OCI-M2 (cell line): ENCODE measurements at regions not wholly inside any gene's neighbourhood (a gene's known extent, or its start where the extent isn't known, plus 50 kb on each side); places are given as distances from the start of the nearest gene placed in this dataset.

Experiments used
- DNase-seq: peaks from one replicate; lab custom pipeline; 2025; ENCODE audit not compliant: unreplicated experiment; lab: John Stamatoyannopoulos, UW

DNA sequence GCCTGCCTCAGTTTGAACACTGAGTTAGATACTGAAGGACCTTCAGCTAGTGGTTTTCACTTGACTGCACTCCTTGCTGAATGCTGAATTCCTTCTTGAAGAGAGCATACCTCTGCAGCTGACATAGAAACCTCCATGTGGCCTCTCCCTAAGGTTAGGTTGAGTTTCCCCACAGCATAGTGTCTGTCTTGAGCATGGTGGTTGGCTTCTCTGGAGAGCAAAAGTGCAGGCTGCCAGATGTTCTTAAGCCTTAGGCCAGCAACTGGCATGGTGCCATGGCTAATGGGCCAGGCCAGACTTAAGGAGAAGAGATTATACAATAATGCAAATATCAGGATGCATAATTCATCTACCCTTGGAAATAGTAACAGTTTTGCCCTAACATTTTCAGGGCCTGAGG lies 545.6 kb upstream of the ZNF385D start:
- no peak for DNase-seq

DNA sequence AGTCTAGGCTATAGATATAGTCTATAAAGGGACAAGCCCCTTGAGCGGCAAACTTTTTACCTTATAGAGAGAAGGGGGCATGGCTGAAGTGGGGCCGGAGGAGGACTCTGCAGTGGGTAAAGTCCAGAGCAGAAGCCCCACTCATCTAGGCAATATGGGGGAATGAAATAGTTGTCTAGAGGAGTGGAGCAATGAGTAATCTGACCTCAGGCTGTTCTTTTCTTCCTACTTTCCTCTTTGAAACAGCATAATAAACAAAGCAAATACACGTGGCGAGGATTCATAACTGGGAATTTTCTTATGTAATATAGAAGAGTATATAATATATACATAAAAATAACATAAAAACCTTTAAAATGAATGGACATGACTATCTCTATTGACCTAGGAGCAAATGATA lies 546.4 kb upstream of the ZNF385D start:
- no peak for DNase-seq

DNA sequence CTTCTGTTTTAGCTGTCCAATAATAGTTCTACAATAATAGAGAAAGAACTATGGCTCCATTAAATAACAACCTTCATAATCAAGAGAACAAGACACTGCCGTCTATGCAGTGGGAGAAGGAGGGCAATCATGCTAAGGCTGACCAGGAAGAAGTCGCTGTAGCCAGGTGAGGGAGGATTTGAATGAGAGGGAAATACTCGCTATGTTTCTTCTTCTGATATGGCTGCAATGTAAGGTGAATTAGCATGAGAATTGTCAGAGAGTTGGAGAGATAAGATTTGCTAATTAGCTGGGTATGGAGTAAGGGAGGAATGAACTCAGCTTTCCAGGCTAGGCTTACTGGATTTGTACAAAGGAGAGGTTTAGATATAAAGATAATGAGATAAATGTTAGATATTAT lies 555.4 kb upstream of the ZNF385D start:
- no peak for DNase-seq

DNA sequence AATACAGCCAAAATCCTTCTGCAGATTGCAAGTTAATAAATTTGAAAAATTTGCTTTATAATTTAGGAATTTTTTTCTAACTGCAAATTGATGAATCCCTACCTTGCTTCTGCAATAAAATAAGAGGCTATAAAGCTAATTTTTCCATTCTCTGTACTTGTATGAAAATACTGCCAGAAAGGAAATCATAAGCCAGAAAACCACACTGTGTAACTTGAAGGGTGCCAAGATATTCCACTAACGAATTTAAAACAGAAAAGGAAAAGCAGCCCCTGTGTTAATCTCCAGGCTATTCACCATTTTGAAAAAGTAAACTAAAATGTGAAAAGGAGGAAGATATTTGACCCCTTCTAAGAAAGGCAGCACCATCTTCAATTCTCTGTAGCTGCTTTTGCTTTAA lies 557.9 kb upstream of the ZNF385D start:
- DNase-seq, result no peak

DNA sequence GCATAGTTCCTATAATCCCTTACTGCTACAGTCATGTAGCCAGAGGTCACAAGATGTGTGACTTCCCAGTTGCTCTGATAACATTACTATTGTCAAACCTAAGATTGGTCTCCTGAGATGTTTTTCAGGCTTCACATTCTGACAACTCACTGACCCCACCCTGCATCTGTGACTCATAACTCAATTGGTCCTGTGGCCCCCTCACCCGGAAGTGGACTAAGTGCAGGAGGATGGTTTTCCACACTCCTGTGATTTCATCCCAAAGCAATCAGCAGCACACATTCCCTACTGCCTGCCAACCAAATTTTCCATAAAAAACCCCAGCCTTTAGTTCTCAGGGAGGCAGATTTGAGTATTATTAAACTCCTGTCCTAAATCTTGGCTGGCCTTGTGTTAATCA lies 564.9 kb upstream of the ZNF385D start:
- DNase-seq, result no peak

DNA sequence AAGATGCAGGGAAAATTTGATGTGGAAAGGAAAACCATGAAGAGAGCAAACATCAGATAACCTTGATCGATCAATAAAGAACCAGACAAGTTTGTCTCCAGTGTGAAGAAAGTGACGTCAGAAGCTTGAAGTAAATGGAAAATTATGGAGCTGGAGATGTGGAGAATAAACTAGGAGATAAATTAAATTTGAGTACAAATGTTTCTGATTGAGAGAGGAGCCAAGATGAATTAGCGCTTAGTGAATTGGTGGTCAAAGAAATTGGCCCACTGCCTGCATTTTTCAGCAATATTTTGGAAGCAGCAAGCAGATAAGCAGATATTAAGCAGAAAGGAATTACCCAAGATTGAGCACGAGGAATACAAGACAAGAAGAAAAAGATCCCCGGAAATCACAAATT lies 567.3 kb upstream of the ZNF385D start:
- no peak for DNase-seq

DNA sequence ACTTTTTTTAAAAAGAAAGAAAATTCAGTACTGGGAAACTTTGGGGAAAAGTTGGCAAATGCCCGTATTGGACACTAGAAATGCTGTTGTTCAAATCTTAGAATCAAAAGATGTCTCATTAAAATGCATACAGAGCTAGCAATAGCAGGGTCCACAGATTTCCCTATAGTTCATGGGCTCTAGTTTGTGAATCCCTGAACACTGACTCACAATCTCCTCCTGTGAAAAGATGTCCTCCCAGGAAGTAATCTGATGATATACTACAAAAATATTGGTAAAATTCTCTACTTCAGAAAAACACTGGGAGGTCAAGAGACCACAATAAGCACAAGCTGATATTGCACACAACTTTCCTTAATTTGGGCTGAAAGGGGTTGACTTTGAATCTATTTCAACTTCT lies 568.4 kb upstream of the ZNF385D start:
- DNase-seq, result no peak

DNA sequence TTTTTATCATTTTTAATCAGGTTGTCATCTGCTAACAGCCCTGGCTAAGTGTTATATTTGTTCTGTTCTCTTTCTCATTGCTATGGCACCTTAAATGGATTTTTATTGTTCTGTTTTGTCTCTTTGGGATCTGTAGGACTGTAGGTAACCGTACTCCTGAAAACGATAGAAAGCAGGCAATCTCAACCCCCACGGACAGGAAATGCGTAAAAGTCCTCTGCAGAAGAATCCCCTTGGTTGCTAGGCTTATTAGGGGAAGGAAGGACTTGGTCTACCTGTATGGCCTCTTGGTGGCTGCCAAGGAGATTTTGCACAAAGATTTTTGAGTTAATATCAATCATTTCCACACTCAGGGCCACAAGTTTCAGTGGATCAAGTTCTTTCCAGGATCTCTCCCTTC lies 571.9 kb upstream of the ZNF385D start:
- no peak for DNase-seq

DNA sequence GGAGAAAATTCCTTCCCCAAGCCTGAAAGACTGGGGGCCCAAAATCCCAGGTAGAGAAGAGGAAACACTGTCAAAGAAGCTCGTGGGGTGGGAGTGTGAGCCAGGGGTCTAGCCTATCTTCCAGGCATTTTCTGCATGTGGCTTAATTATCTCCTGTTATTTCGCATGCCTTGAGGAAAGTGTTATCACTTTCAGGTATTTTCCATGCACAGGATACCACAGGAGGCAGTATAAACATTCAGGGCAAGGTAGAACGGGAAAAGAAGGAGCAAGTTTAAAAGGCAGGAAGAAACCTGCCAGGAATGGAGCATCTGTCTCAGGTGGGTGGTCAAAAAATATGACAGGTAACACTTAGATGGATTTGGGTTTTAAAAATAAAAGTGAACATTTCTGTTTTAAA lies 575.3 kb upstream of the ZNF385D start:
- DNase-seq, result no peak

DNA sequence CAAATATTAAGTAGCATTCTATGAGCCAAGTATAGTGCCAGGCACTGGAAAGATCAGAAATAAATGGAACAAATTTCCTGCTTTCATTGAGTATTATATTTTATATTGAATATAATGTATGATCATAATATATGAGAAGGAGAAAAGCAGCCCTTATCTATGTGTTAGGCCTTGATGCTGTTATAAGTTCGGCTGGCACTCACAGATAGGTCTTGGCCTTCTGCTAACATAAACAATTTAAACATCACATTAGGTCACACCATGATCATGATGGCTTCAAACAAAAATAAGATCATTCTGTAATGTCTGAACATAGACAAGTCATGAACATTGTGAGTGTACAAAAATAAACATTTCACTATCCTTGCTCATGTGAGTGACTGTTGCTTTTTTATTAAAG lies 584.0 kb upstream of the ZNF385D start:
- DNase-seq, result no peak

DNA sequence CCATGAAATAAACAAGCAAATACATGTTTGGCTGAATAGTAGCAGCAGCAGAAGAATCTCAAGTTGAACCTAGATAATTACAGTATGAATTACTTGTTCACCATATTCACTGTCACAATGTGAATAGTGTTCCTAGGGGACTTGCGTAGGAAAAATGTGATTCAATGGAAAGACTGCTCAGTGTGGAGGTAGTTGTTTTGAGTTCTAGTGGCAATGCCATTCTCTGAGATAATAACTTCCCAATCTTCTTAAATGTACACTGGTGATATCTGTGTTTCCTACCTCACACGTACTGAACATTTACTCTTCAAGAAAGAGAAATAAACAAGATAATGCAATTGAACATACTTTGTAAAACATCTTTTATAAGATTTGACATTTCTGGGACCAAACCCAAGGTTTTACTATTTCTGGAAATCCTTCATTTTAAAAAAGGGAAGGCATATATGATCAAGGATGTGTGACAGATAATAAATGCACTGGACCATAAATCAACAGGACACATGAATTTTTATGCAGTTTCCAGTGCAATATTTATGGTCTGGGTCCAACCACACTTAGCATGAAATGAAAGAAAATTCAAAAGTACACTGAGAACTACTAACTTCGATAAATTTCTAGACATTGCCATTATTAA lies 598.3 kb upstream of the ZNF385D start:
- DNase-seq, result no peak

DNA sequence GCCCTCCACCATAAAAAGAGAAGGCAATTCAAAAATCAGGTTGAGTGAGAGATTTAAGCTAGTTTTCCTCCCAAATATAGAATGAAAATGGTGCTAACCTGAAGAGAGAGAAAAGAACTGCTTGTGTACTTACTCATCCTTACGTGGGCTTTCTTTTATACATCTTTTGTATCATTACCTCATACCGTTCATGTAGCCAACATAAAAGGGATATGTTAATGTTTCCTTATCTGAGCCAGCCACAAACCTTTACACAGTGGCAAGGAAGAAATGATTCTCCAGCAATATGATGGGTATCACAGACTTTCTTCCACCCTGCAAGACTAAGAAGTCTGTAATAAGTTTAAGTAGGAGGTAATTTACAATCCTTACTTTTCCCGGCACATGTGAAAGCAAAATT lies 600.8 kb upstream of the ZNF385D start:
- no peak for DNase-seq

DNA sequence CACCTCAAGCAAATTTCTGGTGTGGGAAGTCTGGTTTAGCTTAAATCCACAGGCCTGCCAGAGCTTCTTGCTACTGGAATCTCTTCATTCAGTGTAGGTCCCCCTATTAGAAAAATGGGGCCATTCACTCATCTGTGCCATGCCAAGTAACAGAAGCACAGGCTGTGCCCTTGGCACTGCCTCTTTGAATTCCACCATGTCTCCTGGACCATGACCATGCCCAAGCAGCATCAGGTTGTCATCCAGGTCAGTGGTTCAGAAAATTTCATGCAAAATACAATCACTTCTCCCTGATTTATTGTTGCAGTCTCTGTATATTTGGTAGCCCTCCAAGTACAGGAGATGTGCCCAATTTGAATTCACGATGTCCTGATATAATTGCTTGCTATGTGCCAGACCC lies 602.1 kb upstream of the ZNF385D start:
- no peak for DNase-seq

DNA sequence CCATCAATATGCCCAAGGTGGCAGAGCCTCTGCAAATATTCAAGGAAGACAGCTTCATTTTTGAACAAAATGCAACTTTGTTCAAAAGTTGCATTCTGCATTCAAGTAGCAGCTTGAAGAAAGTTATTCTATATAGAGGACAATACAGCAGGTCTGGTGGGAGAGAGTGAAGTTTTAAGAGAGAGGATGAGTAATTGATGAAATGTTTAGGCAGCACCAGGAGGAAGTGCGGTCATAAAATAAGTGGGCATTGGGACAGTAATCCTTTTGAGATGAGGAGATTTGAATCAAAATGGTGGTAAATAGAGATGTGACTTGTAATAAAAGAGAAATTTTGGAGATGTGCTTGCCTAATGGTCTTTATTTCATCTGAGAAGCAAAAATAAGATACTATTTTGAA lies 607.3 kb upstream of the ZNF385D start:
- DNase-seq, result no peak

DNA sequence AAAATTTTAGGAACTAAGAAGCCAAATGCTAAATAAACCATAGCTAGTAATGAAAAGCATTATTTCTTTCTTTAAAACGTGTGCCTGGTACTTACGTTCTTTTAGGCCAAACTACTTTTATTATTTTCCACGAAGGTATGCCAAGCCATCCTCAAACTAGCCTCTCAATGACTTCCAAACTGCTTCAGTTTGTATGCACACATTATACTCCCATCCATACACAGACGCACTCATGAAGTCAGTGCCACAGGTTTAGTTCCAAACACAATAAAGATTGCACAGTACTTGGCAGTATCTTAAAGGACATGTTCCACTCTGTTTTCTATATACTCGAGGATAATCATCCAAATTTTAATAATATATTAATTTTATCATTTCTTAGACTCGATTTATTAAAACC lies 609.2 kb upstream of the ZNF385D start:
- no peak for DNase-seq

DNA sequence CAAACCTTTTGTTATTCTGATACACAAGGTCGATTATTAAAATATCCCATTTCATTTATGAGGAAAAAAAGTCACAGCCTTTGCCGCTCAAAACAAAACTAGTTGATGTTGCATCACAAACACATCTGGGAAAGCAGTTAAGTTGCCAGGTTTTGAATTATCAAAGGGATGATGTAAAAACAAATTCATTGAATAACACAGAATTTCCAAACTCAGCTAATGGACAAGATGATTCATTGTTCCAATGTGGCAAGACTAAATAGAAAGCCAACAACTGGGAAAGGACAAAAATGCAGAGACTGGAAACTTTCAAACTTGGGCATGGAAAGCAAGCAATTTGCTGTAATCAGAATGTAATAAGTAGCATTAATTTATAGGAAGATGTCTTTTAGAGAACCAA lies 610.0 kb upstream of the ZNF385D start:
- DNase-seq, result no peak

DNA sequence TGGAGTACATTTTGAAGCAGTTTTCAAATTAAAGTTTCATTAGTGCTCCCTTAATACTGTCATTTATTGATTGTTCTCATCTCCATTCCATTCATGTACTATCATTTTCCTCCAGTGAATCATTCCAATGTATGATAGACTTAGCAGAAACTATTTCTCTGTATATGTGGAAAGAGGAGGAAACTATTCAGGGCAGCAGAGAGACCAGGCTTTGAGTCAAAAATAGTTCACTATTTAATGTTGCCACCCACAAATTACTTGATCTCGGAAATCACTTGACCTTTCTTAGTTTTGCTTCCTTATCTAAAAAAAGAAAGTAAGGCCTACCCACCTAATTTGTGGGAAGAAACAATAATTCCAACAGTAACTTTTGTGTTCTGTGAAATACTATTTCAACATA lies 610.5 kb upstream of the ZNF385D start:
- DNase-seq, result no peak

DNA sequence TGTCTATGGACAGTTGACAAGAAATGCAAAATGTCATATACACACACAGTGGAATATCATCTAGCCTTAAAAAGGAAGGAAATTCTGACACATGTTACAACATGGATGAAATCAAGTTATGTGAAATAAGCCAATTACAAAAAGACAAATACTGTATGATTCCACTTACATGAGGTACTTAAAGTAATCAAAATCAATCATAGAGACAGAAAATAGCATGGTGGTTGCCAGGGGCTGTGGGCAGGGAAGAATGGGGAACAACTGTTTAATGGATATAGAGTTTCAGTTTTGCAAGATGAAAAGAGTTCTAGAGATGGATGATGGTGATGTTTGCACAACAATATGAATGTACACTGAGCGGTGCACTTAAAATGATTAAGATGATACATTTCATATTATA lies 613.8 kb upstream of the ZNF385D start:
- DNase-seq, result no peak

DNA sequence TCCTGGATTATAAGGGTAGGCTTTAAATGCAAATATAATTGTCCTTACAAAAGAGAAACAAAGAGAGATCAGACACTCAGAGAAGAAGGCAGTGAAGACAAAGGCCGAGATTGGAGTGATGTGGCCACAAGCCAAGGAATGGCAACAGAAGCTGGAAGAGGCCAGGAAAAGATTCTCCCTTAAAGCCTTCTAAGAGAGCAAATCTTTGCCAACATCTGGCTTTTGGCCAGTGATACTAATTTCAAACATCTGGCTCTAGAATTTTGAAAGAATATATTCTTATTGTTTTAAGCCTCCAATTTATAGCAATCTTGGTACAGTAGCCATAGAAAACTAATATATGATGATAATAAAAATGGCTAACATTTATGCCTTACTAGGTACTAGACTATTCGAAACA lies 615.8 kb upstream of the ZNF385D start:
- DNase-seq, result no peak

DNA sequence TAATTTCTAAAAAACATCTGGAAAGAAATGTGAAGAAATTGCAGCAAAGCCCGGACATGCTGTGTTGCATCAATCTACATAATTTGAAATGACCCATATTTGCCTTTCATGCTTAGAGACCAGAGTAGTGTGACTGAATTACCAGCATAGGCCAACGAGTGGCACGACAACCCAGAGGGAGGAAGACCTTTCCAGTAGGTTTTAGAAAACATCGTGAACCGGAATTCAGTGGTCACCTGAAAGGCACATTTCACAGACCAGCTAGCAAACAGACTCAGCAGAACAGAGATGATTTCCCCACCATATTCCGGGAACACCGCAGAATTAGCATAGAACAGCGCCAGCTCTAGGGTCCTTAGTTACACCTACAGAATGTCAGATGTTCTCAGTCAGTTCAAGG lies 620.0 kb upstream of the ZNF385D start:
- DNase-seq, result no peak

DNA sequence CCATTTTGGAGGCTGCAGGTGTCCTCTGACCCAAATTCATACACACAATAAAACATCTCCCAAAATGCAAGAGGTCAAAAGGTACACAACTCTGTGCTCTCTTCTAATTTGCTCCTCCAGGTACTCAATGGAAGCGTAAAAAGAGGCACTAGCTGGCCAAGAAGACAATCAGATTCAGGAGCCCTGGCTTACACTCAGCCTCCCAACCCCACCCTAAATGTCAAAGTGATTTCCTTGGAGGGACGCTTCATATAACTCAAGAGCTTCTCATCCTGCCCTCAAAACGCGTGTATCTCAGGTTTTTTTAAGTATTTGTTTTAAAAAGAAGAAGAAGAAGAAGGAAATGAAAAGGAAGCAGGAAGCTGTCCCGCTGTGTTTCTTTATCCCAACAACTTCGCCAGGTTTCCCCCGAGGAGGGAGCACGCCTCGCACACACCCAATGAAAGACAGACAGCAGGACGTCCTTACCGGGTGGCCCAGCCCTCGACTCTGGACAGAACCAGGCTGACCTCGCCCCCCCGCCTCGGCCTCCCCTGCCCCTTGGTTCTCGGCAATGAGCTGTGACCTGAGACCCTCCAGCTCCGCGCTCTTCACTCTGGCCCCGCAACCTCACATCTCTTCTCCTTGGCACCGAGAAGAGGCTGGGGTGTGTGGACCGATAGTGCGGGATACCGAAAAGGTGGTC lies 620.7 kb upstream of the ZNF385D start:
- DNase-seq, result no peak

DNA sequence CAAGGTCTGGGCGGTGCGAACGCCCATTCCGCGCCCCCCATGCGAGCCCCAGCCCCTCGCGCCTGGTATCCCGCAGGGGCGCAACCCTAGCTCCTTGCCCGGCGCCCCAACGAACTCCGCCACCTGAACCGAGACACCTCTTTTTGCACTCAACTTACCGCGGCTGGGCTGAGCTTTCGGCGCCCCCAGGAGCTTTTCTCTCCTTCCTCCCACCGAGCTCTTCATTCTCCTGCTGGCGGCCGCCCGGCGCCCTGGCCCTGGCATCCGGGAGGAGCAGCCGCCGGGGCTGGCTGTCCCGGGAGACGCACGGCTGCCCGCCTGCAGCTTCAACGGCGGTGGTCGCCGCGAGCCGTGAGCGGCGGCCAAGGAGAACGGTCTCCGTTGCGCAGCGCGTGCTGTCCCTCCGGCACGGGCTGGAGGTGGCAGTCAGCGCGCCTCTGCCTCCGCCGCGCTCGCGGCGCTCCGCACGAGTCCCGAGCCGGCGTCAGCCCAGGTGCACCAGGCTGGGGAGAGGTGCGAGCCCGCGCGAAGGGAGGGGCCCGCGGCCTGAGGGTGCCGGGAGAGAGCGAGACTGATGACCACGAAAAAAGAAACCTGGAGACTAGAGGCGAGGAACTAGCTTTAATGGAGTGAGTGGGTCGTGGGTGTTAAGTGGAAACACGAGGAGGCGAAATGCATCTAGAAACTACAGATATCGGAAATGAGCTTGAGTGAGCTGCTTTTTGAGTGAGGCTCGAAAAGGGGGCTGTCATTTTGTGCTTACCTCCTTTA lies 621.5 kb upstream of the ZNF385D start:
- no peak for DNase-seq
